ENCODE measurements at regions not wholly inside any gene's neighbourhood (a gene's known extent, or its start where the extent isn't known, plus 50 kb on each side); places are given as distances from the start of the nearest gene placed in this dataset.
A peak's percentile ranks its signal among the peaks of the same experiment; 100 is the strongest.

- no peak for DNase-seq (ENCODE audit: low read depth)
- no peak overlapping the region for H3K4me3 ChIP-seq (ENCODE audit: low read length)
- TF ChIP-seq CTCF (IDR thresholded peaks at IDR 0.05; ENCODE audit: insufficient read depth, low read depth, low read length, missing control alignments) = no peak
Observed at GRCh38 chr7:54833001-54833467, 74.0 kb upstream of the SEC61G start.

GRCh38 chr7:54837168-54837567 lies 78.2 kb upstream of the SEC61G start:
- TF ChIP-seq CTCF (IDR thresholded peaks at IDR 0.05; ENCODE audit: insufficient read depth, low read depth, low read length, missing control alignments) = no peak
- DNase-seq (ENCODE audit: low read depth) = no peak
- no peak overlapping the region for H3K4me3 ChIP-seq (ENCODE audit: low read length)

GRCh38 chr7:54837761-54838160 lies 78.8 kb upstream of the SEC61G start:
- H3K4me3 ChIP-seq (ENCODE audit: low read length) = no peak overlapping the region
- DNase-seq (ENCODE audit: low read depth) = no peak
- TF ChIP-seq CTCF (IDR thresholded peaks at IDR 0.05; ENCODE audit: insufficient read depth, low read depth, low read length, missing control alignments) = no peak

- TF ChIP-seq CTCF (IDR thresholded peaks at IDR 0.05; ENCODE audit: insufficient read depth, low read depth, low read length, missing control alignments) = no peak
- no peak for DNase-seq (ENCODE audit: low read depth)
Observed at GRCh38 chr7:54838175-54838910, 79.3 kb upstream of the SEC61G start.

GRCh38 chr7:54839575-54840213 lies 80.7 kb upstream of the SEC61G start:
- TF ChIP-seq CTCF (IDR thresholded peaks at IDR 0.05; ENCODE audit: insufficient read depth, low read depth, low read length, missing control alignments) = peak; percentile 52
- H3K4me3 ChIP-seq (ENCODE audit: low read length) = no peak overlapping the region
- peak; percentile 54 for DNase-seq (ENCODE audit: low read depth)

More at GRCh38 chr7:54838175-54838910, 79.3 kb upstream of the SEC61G start:
- no peak overlapping the region for H3K4me3 ChIP-seq (ENCODE audit: low read length)

GRCh38 chr7:54841772-54842697 lies 83.0 kb upstream of the SEC61G start:
- no peak overlapping the region for H3K4me3 ChIP-seq (ENCODE audit: low read length)
- peak; percentile 29 for DNase-seq (ENCODE audit: low read depth)
- no peak for TF ChIP-seq CTCF (IDR thresholded peaks at IDR 0.05; ENCODE audit: insufficient read depth, low read depth, low read length, missing control alignments)

Measured in epithelial cell of esophagus (primary cell).